ENCODE measurements at regions not wholly inside any gene's neighbourhood (a gene's known extent, or its start where the extent isn't known, plus 50 kb on each side); places are given as distances from the start of the nearest gene placed in this dataset.

GRCh38 chr6:74069089-74069581, 373.1 kb downstream of the CD109 start (continued):
- no peak for TF ChIP-seq ATF3 (IDR thresholded peaks at IDR 0.05)
- no peak for TF ChIP-seq ATF3 (CRISPR knock-in tag; conservative IDR thresholded peaks at IDR 0.05)
- no peak for TF ChIP-seq RBFOX2 (IDR thresholded peaks at IDR 0.05; ENCODE audit: low read depth, low read length)

DNA sequence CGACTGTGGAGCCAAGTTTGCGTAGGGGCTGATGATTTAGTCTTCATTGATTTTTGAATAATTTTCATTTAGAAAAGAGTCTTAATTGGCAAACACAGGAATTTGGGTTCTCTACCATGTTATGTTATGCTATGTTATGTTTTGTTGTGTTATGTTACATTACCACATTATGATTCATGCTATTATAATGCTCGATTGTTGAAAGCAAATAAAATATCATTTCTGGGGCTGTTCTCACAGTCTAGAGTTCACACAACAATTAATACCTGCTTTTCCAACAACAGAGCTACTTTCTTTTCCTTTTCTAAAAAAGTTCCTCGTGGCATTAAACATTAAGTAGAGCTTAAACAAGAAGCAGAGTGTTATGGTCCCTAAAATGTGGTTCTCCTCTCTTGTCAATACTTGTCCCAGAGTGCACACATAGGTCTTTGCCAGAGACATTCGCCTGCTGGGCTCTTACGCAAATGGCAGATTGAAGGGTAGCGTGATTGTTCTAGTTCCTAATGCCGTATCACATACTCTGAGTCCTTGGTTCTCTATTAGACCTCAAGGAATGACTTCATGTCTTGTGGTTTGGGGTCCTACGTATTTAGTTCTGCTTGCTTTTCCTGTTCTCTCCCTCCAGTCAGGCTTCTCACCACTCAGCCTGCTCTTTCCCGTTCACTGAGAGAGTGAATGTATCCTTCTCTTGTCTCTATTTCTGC, 370.3 kb downstream of the CD109 start:
- ChIA-PET POLR2A (no interaction called here), CTCF (ENCODE audit: low intra/inter-chr PET ratio) (no interaction called here)
- FAIRE-seq: no peak
- Histone ChIP-seq H3K36me3 (ENCODE audit: control insufficient read depth, insufficient read depth, low read length) (no peaks in the 10 kb centered on the region), H3K27me3 (ENCODE audit: control insufficient read depth in 2 of 2, insufficient read depth in 2 of 2, low read length in 2 of 2) (no peaks in the 10 kb centered on the region), H3K4me3 (no peak overlapping the region), H4K20me1 (replicated peaks; ENCODE audit: control insufficient read depth, insufficient read depth, low read length) (no peaks in the 10 kb centered on the region), H2AFZ (ENCODE audit: low read depth, low read length) (no peak overlapping the region), H3K27ac (ENCODE audit: extremely low read depth, low read depth, low read length) (no peak overlapping the region), H3K9ac (ENCODE audit: insufficient read depth in 1 of 2, low read depth in 2 of 2, low read length in 2 of 2) (no peak overlapping the region), H3K4me1 (replicated peaks in 1 of 2; ENCODE audit: control insufficient read depth in 2 of 2, insufficient read depth in 2 of 2, low read length in 2 of 2) (no peaks in the 10 kb centered on the region), H3K79me2 (ENCODE audit: control insufficient read depth, insufficient read depth, low read length) (no peaks in the 10 kb centered on the region), H3K9me3 (replicated peaks; ENCODE audit: control insufficient read depth, insufficient read depth, low read depth, low read length) (no peaks in the 10 kb centered on the region), H3K9me1 (ENCODE audit: control insufficient read depth, insufficient read depth, low read length) (no peaks in the 10 kb centered on the region), H3K4me2 (ENCODE audit: insufficient read depth, low read length) (no peak overlapping the region)
- no peak for DNase-seq (ENCODE audit: extremely low read depth in 1 of 4, low spot score in 3 of 4)
- intact Hi-C loops (cut with micrococcal nuclease): no loop called here
- no peak for ATAC-seq
- no TSS peak for BruUV-seq (replicated peaks)
- TF ChIP-seq DLX4 (CRISPR knock-in tag; IDR thresholded peaks at IDR 0.05): no peak
- TF ChIP-seq ETV6 (IDR thresholded peaks at IDR 0.05; ENCODE audit: borderline replicate concordance in 1 of 2, low read depth in 2 of 2, low read length in 1 of 2): no peak
- no peak for TF ChIP-seq ETV6 (CRISPR knock-in tag; IDR thresholded peaks at IDR 0.05; ENCODE audit: borderline replicate concordance)
- no peak for TF ChIP-seq CBX3 (IDR thresholded peaks at IDR 0.05; ENCODE audit: borderline replicate concordance in 1 of 2, low read length in 2 of 2)
- in situ Hi-C loops (cut with MboI): no loop called here
- WGBS (ENCODE audit: insufficient coverage, low coverage, missing lambda C conversion rate): 5% methylated on average over 10 of the region's 10 CpGs

All from K562 (cell line).